HEK293T (cell line): ENCODE measurements at regions not wholly inside any gene's neighbourhood (a gene's known extent, or its start where the extent isn't known, plus 50 kb on each side); places are given as distances from the start of the nearest gene placed in this dataset.

Source experiments
- ARNT ChIP-seq: fragments of 450-650 bp; IDR thresholded peaks from 2 replicates; pipeline ENCODE4 v1.6.1; 2017; ENCODE audit warnings: mild to moderate bottlenecking
- BHLHE40 ChIP-seq: fragments of 450-650 bp; IDR thresholded peaks from 2 replicates; pipeline ENCODE4 v1.6.1; 2016; ENCODE audit warnings: mild to moderate bottlenecking, moderate library complexity, borderline replicate concordance
- ELF4 ChIP-seq: fragments of 450-650 bp; IDR thresholded peaks from 2 replicates; pipeline ENCODE4 v1.6.1; 2017; ENCODE audit warnings: antibody characterized with exemption
- FOXA1 ChIP-seq: fragments of 450-650 bp; IDR thresholded peaks from 2 replicates; pipeline ENCODE4 v1.6.1; 2016; ENCODE audit warnings: mild to moderate bottlenecking
- FOXK2 ChIP-seq: fragments of 450-650 bp; IDR thresholded peaks from 2 replicates; pipeline ENCODE4 v1.6.1; 2016; ENCODE audit warnings: mild to moderate bottlenecking
- HDGF ChIP-seq: fragments of 450-650 bp; IDR thresholded peaks from 2 replicates; pipeline ENCODE4 v1.6.1; 2017; ENCODE audit warnings: antibody characterized with exemption, borderline replicate concordance
- SP1 ChIP-seq: fragments of 450-650 bp; IDR thresholded peaks from 2 replicates; pipeline ENCODE4 v1.6.1; 2017
- SUZ12 ChIP-seq: fragments of 450-650 bp; IDR thresholded peaks from 2 replicates; pipeline ENCODE4 v1.6.1; 2016; ENCODE audit warnings: mild to moderate bottlenecking
- ZNF384 ChIP-seq: fragments of 450-650 bp; IDR thresholded peaks from 2 replicates; pipeline ENCODE4 v1.6.1; 2016

GRCh38 chr1:63126104-63126503, 196.3 kb upstream of the FOXD3 start:
- TF ChIP-seq ARNT (no peak), ZNF384 (no peak), HDGF (no peak), ELF4 (no peak), FOXA1 (no peak), SUZ12 (no peak), FOXK2 (no peak), SP1 (no peak), BHLHE40 (no peak)
